PC-3 (cell line): ENCODE measurements at regions not wholly inside any gene's neighbourhood (a gene's known extent, or its start where the extent isn't known, plus 50 kb on each side); places are given as distances from the start of the nearest gene placed in this dataset.

Experiments
- ATAC-seq: fragments of 200-7000 bp; cut with Tn5 transposase; 2 replicates; pipeline ENCODE4 v1.9.1; 2020; ENCODE audit warnings: mild to moderate bottlenecking, moderate library complexity
- BruUV-seq: library from RNA; stranded (reverse); fragments of 400-500 nt; replicated peaks from 2 replicates; lab custom pipeline; 2021; lab: Mats Ljungman, UMichigan
- CTCF ChIA-PET: fragments of 300-600 bp; sonication (Branson Sonifier 250); formaldehyde crosslinking; loops from one replicate; lab custom pipeline; 2022; ENCODE audit warnings: antibody characterized with exemption; lab: Charles Lee
- POLR2A ChIA-PET: fragments of 300-600 bp; sonication (Branson Sonifier 250); formaldehyde crosslinking; loops from one replicate; lab custom pipeline; 2022; ENCODE audit warnings: antibody characterized with exemption; ENCODE audit not compliant: unreplicated experiment; lab: Charles Lee
- DNase-seq: peaks from one replicate; pipeline ENCODE4 v3.0.0-alpha.2; 2015
- H2AFZ ChIP-seq: fragments of 300-600 bp; sonication (generic); 2 replicates; pipeline ENCODE4 v1.6.0; 2016; ENCODE audit warnings: antibody characterized with exemption, low read length
- H3F3A ChIP-seq: fragments of 300-600 bp; sonication (generic); one replicate; pipeline ENCODE4 v1.6.0; 2017; ENCODE audit warnings: antibody characterized with exemption, low read length, control low read depth, mild to moderate bottlenecking; ENCODE audit not compliant: unreplicated experiment
- H3K27ac ChIP-seq: fragments of 300-600 bp; sonication (generic); 2 replicates; pipeline ENCODE4 v1.5.1; 2016; ENCODE audit warnings: mild to moderate bottlenecking, low read length
- H3K27me3 ChIP-seq: fragments of 300-600 bp; sonication (generic); 2 replicates; pipeline ENCODE4 v1.6.1; 2016; ENCODE audit warnings: low read length, mixed read lengths
- H3K36me3 ChIP-seq: fragments of 300-600 bp; sonication (generic); 2 replicates; pipeline ENCODE4 v1.6.1; 2016; ENCODE audit warnings: low read depth, mixed run types, low read length, mixed read lengths
- H3K4me1 ChIP-seq: fragments of 300-600 bp; sonication (generic); 2 replicates; pipeline ENCODE4 v1.5.1; 2016; ENCODE audit warnings: low read length; ENCODE audit not compliant: insufficient read depth
- H3K4me2 ChIP-seq: fragments of 300-600 bp; sonication (generic); 2 replicates; pipeline ENCODE4 v1.6.0; 2016; ENCODE audit warnings: low read length
- H3K4me3 ChIP-seq: fragments of 300-600 bp; sonication (generic); 2 replicates; pipeline ENCODE4 v1.5.1; 2016; ENCODE audit warnings: mild to moderate bottlenecking, low read length, mixed read lengths
- H3K79me2 ChIP-seq: fragments of 300-600 bp; sonication (generic); 2 replicates; pipeline ENCODE4 v1.6.1; 2017; ENCODE audit warnings: low read length, mixed read lengths
- H3K9ac ChIP-seq: fragments of 300-600 bp; sonication (generic); 2 replicates; pipeline ENCODE4 v1.6.0; 2016; ENCODE audit warnings: mild to moderate bottlenecking, low read length
- H3K9me2 ChIP-seq: fragments of 300-600 bp; sonication (generic); replicated peaks from 2 replicates; pipeline ENCODE4 v1.6.1; 2016; ENCODE audit warnings: mixed run types, low read length, mixed read lengths
- H3K9me3 ChIP-seq: fragments of 300-600 bp; sonication (generic); 2 replicates; pipeline ENCODE4 v1.6.1; 2016; ENCODE audit warnings: low read length, mixed read lengths
- H4K20me1 ChIP-seq: fragments of 300-600 bp; sonication (generic); 2 replicates; pipeline ENCODE4 v1.6.1; 2016; ENCODE audit warnings: low read length, mixed read lengths
- EZH2 ChIP-seq: fragments of 300-600 bp; sonication (generic); IDR thresholded peaks from one replicate; pipeline ENCODE4 v1.6.1; 2017; ENCODE audit warnings: antibody characterized with exemption, mild to moderate bottlenecking, low read length; ENCODE audit not compliant: unreplicated experiment
- EZH2phosphoT487 ChIP-seq: fragments of 300-600 bp; sonication (generic); IDR thresholded peaks from 2 replicates; pipeline ENCODE4 v1.6.1; 2018; ENCODE audit warnings: mild to moderate bottlenecking, antibody characterized with exemption, low read length, borderline replicate concordance
- intact Hi-C: fragments of 100-400 bp; cut with micrococcal nuclease; formaldehyde crosslinking; loops from 2 replicates; pipeline ENCODE4 v1.9.0; 2023
- TF ChIP-seq, protein P1 (sequence below): fragments of 300-600 bp; sonication (generic); conservative IDR thresholded peaks from 2 replicates; pipeline ENCODE4 v1.5.1; 2017; ENCODE audit warnings: antibody characterized with exemption, low read depth, mild to moderate bottlenecking, low read length

DNA sequence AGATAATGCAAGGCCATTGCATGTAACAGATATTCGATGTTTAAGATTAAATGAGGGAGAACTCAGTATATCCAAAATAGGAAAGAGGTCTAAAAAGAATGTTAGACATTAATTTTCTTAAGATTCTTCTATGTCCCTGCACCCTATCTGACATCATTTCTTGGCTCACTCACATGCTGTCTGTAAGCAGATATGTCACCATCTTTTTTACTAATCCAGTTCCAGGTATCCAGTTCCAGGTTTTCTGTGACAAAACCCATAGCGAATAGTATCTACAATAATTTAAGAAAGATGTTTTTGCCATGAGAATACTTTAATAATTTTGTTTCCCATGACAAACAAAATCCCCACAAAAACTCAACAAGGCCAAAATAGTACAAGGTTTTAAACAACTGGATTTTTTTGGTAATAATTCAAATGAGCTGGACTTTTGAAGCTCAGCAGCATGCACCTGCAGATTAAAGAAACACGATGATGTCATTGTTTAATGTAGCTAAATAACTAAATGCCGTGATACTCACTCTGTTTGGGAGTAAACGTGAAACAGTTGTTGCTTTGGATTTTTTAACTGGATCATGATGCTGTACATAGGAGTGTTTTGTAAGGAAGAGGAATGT lies 867.6 kb downstream of the EPHA3 start:
- no peak overlapping the region for H3K27ac ChIP-seq
- TF ChIP-seq, protein P1, sequence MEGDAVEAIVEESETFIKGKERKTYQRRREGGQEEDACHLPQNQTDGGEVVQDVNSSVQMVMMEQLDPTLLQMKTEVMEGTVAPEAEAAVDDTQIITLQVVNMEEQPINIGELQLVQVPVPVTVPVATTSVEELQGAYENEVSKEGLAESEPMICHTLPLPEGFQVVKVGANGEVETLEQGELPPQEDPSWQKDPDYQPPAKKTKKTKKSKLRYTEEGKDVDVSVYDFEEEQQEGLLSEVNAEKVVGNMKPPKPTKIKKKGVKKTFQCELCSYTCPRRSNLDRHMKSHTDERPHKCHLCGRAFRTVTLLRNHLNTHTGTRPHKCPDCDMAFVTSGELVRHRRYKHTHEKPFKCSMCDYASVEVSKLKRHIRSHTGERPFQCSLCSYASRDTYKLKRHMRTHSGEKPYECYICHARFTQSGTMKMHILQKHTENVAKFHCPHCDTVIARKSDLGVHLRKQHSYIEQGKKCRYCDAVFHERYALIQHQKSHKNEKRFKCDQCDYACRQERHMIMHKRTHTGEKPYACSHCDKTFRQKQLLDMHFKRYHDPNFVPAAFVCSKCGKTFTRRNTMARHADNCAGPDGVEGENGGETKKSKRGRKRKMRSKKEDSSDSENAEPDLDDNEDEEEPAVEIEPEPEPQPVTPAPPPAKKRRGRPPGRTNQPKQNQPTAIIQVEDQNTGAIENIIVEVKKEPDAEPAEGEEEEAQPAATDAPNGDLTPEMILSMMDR = no peak
- TF ChIP-seq EZH2 = no peak
- TF ChIP-seq EZH2phosphoT487 = no peak
- BruUV-seq = no TSS peak
- intact Hi-C loops = no loop called here
- no peak overlapping the region for H3K4me2 ChIP-seq
- ChIA-PET CTCF (no interaction called here), POLR2A (no interaction called here)
- no peak overlapping the region for H2AFZ ChIP-seq
- H3K4me1 ChIP-seq = no peaks in the 10 kb centered on the region
- H3K9me3 ChIP-seq = no peaks in the 10 kb centered on the region
- H3K79me2 ChIP-seq = no peaks in the 10 kb centered on the region
- no peak overlapping the region for H3K9ac ChIP-seq
- H3K9me2 ChIP-seq = no peaks in the 10 kb centered on the region
- H3K27me3 ChIP-seq = no peaks in the 10 kb centered on the region
- no peaks in the 10 kb centered on the region for H3K36me3 ChIP-seq
- H4K20me1 ChIP-seq = no peaks in the 10 kb centered on the region
- H3F3A ChIP-seq = no peaks in the 10 kb centered on the region
- DNase-seq (no peak), ATAC-seq (no peak)
- H3K4me3 ChIP-seq = no peak overlapping the region

DNA sequence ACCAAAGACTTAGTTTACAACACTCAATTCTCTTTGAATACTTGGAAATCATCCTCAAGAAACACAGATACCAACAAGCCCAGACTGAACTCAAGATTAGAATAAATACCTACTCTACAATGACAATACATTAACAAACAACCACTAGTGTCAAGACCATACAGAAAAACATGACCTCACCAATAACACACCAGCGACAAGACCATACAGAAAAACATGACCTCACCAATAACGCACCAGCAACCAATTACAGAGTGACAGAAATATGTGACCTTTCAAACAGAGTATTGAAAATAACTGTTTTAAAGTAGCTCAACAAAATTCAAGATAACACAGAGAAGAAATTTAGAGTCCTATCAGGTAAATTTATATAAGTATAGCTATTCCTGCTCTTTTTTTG lies 876.0 kb downstream of the EPHA3 start:
- H2AFZ ChIP-seq = no peak overlapping the region
- H3K9me2 ChIP-seq = no peaks in the 10 kb centered on the region
- no peak for TF ChIP-seq EZH2
- TF ChIP-seq, protein P1 = no peak
- TF ChIP-seq EZH2phosphoT487 = no peak
- intact Hi-C loops = no loop called here
- H3K36me3 ChIP-seq = no peaks in the 10 kb centered on the region
- no peaks in the 10 kb centered on the region for H3F3A ChIP-seq
- no peaks in the 10 kb centered on the region for H3K9me3 ChIP-seq
- no TSS peak for BruUV-seq
- H3K4me1 ChIP-seq = no peaks in the 10 kb centered on the region
- no peaks in the 10 kb centered on the region for H4K20me1 ChIP-seq
- no peak overlapping the region for H3K27ac ChIP-seq
- POLR2A ChIA-PET = no interaction called here
- DNase-seq = no peak
- H3K9ac ChIP-seq = no peak overlapping the region
- H3K79me2 ChIP-seq = no peaks in the 10 kb centered on the region
- no peak for ATAC-seq
- no peak overlapping the region for H3K4me2 ChIP-seq
- CTCF ChIA-PET = no interaction called here
- H3K4me3 ChIP-seq = no peak overlapping the region
- H3K27me3 ChIP-seq = no peaks in the 10 kb centered on the region

DNA sequence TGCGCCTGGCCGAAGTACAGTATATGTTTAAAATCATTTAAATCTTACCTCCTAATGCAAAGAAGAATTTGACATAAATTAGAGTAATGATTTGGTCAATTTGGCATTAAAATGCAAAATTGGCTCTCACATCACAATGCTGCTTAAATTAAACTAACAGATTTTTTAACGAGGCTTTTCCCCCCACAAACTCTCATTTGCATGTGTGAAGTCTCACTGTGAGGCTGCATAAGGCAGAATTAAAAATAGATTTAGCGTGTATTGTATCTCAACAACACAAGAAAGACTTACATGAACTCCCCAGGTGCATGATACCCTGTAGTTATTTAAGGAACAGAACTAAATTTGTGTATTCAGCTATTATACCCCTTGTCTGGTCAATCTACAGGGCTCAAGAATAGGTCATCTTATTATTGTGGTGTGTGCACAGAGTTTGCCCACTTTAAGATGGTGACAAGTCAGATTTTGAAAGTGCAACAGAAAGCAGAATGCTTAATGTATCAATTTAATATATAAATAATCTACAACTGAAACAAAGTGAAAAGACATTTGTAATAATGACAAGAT lies 897.9 kb downstream of the EPHA3 start:
- POLR2A ChIA-PET = no interaction called here
- no peaks in the 10 kb centered on the region for H3K36me3 ChIP-seq
- no peaks in the 10 kb centered on the region for H4K20me1 ChIP-seq
- no peak for ATAC-seq
- peaks cover 9% of the 10 kb centered on the region; the same call in 1 of the 2 replicates for H3K27me3 ChIP-seq
- H3K9me3 ChIP-seq = no peaks in the 10 kb centered on the region
- no peak overlapping the region for H2AFZ ChIP-seq
- no peaks in the 10 kb centered on the region for H3K9me2 ChIP-seq
- no peak overlapping the region for H3K4me3 ChIP-seq
- H3F3A ChIP-seq = no peaks in the 10 kb centered on the region
- CTCF ChIA-PET = no interaction called here
- BruUV-seq = no TSS peak
- no peak overlapping the region for H3K9ac ChIP-seq
- H3K4me1 ChIP-seq = no peaks in the 10 kb centered on the region
- no peak for DNase-seq
- H3K79me2 ChIP-seq = no peaks in the 10 kb centered on the region
- no peak overlapping the region for H3K4me2 ChIP-seq
- intact Hi-C loops = no loop called here
- no peak overlapping the region for H3K27ac ChIP-seq
- TF ChIP-seq EZH2 (no peak), EZH2phosphoT487 (no peak)
- TF ChIP-seq, protein P1 = no peak
